ENCODE measurements at regions not wholly inside any gene's neighbourhood (a gene's known extent, or its start where the extent isn't known, plus 50 kb on each side); places are given as distances from the start of the nearest gene placed in this dataset.

DNA sequence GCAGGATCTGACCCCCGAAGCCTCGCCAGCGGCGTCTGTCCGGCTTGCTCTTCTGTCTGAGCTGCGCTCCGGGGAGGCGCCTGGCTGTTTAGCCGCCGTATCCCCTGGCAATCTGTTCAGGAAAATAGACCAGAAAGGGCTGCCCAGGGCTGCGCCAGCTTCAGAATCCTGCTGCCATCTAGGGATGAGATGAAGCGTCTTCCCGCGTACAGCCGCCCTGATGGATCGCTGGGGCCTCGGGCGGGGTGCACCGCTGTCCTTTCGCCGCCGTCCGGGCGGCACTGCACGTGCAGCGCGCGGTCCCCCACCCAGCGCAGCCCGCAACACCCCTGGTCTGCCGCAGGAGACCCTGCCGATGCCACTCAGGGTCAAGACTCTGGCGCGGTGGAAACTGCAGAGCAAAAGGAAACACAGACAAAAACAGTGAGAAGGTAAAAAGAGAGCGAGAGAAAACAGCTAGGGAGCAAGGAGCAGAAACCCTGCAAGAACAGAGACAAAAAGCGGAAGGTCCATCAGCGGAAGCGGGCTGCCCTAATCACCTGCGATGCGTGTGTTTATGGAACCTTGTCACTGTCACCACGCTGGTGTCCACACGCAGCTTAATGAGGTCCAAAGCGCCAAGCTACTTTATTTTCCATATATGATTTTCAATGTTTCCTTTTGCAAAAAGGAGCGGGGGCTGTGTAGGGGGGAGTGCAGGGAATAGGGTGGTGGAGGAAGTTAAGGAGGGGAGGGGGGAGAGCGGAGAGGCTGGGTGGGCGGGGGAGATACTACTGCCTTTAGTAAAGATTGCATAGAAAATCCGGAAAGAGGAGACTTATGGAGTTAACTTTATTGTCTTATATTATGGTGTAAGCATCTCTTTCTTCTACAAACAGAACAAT is 2113.3 kb upstream of the PIK3C3 start:
- peak overlapping the region; percentile 49 to 54 for H3K4me3 ChIP-seq (replicated peaks in 1 of 2; ENCODE audit: low read depth in 2 of 2, low read length in 2 of 2)
- TF ChIP-seq, protein P1, sequence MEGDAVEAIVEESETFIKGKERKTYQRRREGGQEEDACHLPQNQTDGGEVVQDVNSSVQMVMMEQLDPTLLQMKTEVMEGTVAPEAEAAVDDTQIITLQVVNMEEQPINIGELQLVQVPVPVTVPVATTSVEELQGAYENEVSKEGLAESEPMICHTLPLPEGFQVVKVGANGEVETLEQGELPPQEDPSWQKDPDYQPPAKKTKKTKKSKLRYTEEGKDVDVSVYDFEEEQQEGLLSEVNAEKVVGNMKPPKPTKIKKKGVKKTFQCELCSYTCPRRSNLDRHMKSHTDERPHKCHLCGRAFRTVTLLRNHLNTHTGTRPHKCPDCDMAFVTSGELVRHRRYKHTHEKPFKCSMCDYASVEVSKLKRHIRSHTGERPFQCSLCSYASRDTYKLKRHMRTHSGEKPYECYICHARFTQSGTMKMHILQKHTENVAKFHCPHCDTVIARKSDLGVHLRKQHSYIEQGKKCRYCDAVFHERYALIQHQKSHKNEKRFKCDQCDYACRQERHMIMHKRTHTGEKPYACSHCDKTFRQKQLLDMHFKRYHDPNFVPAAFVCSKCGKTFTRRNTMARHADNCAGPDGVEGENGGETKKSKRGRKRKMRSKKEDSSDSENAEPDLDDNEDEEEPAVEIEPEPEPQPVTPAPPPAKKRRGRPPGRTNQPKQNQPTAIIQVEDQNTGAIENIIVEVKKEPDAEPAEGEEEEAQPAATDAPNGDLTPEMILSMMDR (IDR thresholded peaks at IDR 0.05; ENCODE audit: low read depth, low read length), result peak; percentile 43
- DNase-seq (ENCODE audit: low read depth in 2 of 2), result peak; percentile 70 to 84

DNA sequence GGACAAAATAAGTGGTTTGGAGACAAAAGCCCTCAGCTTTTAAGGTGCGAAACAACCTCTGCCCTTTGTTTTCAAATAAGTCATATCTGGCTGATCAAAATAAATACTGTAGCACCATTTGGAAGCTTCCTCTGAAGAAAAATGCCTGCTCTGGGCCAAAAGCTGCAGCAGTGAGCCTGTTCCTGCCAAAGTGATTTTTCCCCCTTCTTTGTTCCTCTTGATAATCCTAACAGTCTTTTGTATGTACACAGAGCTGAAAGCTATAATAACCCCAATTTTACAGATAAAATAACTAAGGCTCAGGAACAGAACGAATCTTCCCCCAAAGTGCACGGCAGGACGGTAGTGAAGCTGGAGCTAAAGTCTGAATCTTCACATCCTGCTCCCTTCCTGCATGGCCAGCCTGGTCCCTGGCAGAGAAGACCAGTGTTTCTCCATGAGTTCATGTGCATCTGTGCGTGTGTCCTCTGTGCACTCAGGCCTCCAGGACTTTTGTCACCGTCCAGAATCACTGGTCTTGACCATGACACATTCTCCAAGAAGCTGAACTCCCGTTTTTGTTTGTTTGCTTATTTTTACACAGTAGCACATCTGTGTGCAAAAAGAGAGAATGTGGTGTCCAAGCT is 2114.1 kb upstream of the PIK3C3 start:
- peak in 1 of 2 donors; percentile 8 for DNase-seq (ENCODE audit: low read depth in 2 of 2)
- peak overlapping the region; percentile 49 to 54 for H3K4me3 ChIP-seq (replicated peaks in 1 of 2; ENCODE audit: low read depth in 2 of 2, low read length in 2 of 2)
- TF ChIP-seq, protein P1 (IDR thresholded peaks at IDR 0.05; ENCODE audit: low read depth, low read length), result no peak

DNA sequence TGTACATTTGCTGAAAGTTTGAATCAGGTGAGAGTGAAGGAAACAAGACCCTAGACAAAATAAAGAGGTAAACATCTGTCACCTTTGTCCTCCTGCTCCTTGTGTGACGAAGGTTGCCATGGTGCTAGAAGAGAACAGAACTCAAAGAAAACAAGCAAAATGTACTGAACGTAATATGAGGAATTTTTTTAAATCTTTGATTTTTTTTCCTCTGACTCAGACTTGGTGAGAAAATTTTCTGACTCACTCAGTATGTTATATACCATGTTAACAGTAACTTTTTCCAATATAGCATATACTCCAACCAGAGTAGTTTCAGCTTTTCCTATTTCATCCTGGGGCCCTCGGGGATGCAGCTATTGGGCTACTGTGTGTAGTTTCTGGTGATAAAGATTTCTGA is 2114.6 kb upstream of the PIK3C3 start:
- TF ChIP-seq, protein P1 (IDR thresholded peaks at IDR 0.05; ENCODE audit: low read depth, low read length), result no peak
- peak; percentile 78 to 83 for DNase-seq (ENCODE audit: low read depth in 2 of 2)
- H3K4me3 ChIP-seq (replicated peaks in 1 of 2; ENCODE audit: low read depth in 2 of 2, low read length in 2 of 2), result no peak overlapping the region

DNA sequence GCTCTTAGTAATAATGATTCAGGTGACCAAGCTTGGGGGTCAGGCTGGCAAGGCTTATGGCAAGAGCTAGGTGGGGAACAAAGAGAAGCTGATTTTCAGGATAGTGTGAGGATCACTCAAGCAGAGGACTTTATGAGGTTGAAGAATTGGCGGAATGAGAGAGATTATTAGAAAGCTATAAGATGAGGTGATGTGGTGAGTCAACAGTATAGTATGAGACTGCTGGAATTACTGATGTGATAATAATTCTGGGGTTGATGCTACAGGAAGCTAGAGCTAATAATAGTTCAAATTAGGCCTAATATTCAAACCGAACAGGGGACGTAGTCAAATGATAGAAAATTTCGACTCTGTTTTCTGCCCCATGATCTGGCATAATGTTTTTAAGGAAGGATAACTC is 2115.3 kb upstream of the PIK3C3 start:
- TF ChIP-seq, protein P1 (IDR thresholded peaks at IDR 0.05; ENCODE audit: low read depth, low read length), result no peak
- no peak overlapping the region for H3K4me3 ChIP-seq (replicated peaks in 1 of 2; ENCODE audit: low read depth in 2 of 2, low read length in 2 of 2)
- DNase-seq (ENCODE audit: low read depth in 2 of 2), result peak; percentile 18 to 62

DNA sequence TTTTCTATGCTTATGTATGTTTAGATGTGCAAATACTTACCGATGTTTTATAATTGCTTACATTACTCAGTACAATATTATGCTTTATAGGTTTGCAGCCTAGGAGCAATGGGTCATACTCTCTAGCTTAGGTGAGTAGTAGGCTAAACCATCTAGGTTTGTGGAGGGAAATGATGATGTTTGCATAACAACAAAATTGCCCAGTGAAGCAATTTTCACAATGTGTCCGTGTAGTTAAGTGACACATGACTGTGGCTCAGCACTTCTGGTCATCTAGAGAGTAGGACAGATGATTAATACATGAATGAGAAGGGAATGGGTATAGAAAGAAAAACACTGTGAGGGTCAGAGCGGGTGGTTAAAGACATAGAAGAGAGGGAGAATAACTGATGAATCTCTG is 2116.2 kb upstream of the PIK3C3 start:
- H3K4me3 ChIP-seq (replicated peaks in 1 of 2; ENCODE audit: low read depth in 2 of 2, low read length in 2 of 2), result no peak overlapping the region
- TF ChIP-seq, protein P1 (IDR thresholded peaks at IDR 0.05; ENCODE audit: low read depth, low read length), result no peak
- DNase-seq (ENCODE audit: low read depth in 2 of 2), result no peak

DNA sequence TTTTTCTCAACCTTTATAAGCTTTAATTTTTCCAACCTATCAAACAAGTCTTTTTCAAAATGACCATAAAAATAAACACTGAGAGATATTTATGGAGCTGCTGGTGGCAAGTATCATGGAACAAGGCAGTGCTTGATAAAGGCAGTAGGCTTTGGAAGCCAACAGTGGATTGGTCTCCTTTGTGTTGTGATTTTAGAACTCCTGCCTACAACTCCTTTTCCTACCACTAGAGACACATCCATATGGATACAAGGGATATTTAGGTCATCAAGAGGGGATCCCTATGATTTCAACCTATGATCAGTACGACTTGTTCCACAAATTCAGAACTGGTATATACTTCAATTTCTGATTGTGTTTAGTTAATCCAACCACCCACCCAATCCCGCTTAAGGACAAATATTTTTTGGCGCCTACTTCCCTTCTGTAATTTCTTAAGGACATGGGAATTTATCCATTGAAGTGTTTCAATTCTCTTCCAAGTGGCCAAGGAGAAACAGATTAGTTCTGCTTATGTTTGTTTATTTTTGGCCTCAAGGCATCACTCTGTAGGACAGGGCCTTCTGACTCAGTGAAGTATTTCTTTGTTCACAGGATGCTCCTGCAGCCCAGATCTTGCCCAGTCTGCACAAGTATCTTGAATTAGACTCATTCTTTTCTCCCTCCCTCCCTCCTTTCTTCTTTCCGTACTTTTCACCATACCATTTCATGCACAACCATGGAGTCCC is 2119.6 kb upstream of the PIK3C3 start:
- TF ChIP-seq, protein P1 (IDR thresholded peaks at IDR 0.05; ENCODE audit: low read depth, low read length), result no peak
- peak in 1 of 2 donors; percentile 31 for DNase-seq (ENCODE audit: low read depth in 2 of 2)
- H3K4me3 ChIP-seq (replicated peaks in 1 of 2; ENCODE audit: low read depth in 2 of 2, low read length in 2 of 2), result no peak overlapping the region
